GM12891 (cell line): ENCODE measurements at regions not wholly inside any gene's neighbourhood (a gene's known extent, or its start where the extent isn't known, plus 50 kb on each side); places are given as distances from the start of the nearest gene placed in this dataset.

Experiments used
- POLR2A ChIP-seq: IDR thresholded peaks from 2 replicates; pipeline ENCODE4 v1.6.1; 2011; ENCODE audit warnings: low read depth, low read length, control low read depth
- POLR2AphosphoS5 ChIP-seq: IDR thresholded peaks from 2 replicates; pipeline ENCODE4 v1.6.1; 2011; ENCODE audit warnings: low read depth, low read length, control low read depth

DNA sequence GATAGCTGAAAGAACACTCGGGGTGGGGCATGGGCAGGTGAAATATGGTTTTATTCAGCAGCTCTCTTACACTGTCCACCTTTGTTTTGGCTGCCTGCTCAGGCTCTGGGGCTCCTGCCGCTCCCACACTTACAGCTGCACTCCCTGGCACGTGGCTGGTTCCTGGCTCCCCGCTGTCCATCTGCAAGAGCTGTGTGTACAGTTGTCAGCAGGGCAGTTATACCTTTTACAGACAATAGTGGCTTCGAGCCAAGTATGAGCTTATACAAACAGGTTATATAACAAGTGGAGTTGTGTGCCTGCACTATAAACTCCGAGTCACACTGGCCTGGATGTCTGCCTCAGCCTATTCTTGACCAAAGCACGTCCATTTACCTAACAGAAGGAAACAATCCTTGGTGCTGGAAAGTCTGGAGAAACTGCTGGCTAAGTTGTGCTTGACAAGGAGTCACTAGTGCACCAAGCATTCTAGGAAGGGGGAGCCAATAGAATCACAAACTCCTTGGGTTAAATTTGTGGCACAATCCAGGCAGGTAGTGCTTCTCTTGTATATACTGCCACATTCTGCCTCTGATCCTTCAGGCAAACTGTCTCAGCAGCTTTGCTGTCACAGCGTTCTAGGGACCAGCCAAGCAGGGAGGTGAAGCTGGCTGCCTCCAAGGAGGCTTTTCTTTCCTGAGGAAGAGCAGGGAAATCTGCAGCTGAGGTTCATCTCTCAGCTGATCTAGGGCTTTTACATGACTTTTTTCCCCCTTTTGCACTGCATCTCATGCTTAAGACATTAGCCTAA is 68.2 kb downstream of the NHLRC3 start:
- no peak for TF ChIP-seq POLR2A
- no peak for TF ChIP-seq POLR2AphosphoS5
